Breast epithelium (tissue), 3 donors: ENCODE measurements at regions not wholly inside any gene's neighbourhood (a gene's known extent, or its start where the extent isn't known, plus 50 kb on each side); places are given as distances from the start of the nearest gene placed in this dataset.

Experiments used
- CTCF ChIP-seq, 3 donors: fragments of 450-650 bp; IDR thresholded peaks; one replicate each; pipeline ENCODE4 v1.5.1; 2016 to 2017; ENCODE audit warnings: antibody characterized with exemption in 3 of 3, mild to moderate bottlenecking in 3 of 3, moderate library complexity in 3 of 3
- POLR2A ChIP-seq: fragments of 450-650 bp; IDR thresholded peaks from one replicate; pipeline ENCODE4 v1.6.1; 2016; ENCODE audit warnings: antibody characterized with exemption, mild to moderate bottlenecking, moderate library complexity
- POLR2AphosphoS5 ChIP-seq, 3 donors: sonication (generic); formaldehyde crosslinking; IDR thresholded peaks; one replicate each; pipeline ENCODE4 v1.6.1; 2017; ENCODE audit warnings: antibody characterized with exemption in 3 of 3

GRCh38 chr4:96312046-96312685 lies 472.3 kb downstream of the PDHA2 start:
- no peak for TF ChIP-seq CTCF (IDR thresholded peaks at IDR 0.05)
- TF ChIP-seq POLR2A = no peak
- TF ChIP-seq POLR2AphosphoS5 (IDR thresholded peaks at IDR 0.05) = no peak
